ENCODE measurements at regions not wholly inside any gene's neighbourhood (a gene's known extent, or its start where the extent isn't known, plus 50 kb on each side); places are given as distances from the start of the nearest gene placed in this dataset.

DNA sequence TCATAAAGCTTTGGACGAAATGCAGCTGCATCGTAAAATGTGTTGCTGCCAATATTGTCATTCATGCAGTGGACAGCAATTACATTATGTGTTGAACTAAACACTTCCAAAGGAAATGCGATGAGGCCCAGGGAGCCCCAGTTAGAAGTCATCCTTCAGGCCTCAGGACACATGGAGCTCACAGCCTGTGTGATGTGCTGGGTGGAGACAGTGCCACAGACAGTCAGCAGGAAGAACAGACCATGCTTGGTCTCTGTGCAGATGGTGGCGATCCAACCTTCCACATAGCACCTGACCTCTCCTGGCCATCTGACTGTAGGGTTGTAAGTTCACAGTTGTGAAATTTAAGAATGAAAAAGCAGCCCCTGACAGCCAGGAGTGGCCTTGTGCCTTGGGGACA lies 118.3 kb upstream of the ALKAL2 start:
- TF ChIP-seq EZH2phosphoT487 (IDR thresholded peaks at IDR 0.05; ENCODE audit: low read depth), result no peak
- TF ChIP-seq, protein P1, sequence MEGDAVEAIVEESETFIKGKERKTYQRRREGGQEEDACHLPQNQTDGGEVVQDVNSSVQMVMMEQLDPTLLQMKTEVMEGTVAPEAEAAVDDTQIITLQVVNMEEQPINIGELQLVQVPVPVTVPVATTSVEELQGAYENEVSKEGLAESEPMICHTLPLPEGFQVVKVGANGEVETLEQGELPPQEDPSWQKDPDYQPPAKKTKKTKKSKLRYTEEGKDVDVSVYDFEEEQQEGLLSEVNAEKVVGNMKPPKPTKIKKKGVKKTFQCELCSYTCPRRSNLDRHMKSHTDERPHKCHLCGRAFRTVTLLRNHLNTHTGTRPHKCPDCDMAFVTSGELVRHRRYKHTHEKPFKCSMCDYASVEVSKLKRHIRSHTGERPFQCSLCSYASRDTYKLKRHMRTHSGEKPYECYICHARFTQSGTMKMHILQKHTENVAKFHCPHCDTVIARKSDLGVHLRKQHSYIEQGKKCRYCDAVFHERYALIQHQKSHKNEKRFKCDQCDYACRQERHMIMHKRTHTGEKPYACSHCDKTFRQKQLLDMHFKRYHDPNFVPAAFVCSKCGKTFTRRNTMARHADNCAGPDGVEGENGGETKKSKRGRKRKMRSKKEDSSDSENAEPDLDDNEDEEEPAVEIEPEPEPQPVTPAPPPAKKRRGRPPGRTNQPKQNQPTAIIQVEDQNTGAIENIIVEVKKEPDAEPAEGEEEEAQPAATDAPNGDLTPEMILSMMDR (IDR thresholded peaks at IDR 0.05; ENCODE audit: low read depth, low read length), result no peak

Data from OCI-LY3 (cell line).